Fibroblast of skin of right quadriceps (primary cell): ENCODE measurements at regions not wholly inside any gene's neighbourhood (a gene's known extent, or its start where the extent isn't known, plus 50 kb on each side); places are given as distances from the start of the nearest gene placed in this dataset.

ENCODE experiments used
- DNase-seq: peaks from one replicate; pipeline ENCODE4 v3.0.0-alpha.2; 2013

GRCh38 chr13:99634672-99635071 lies 133.4 kb downstream of the TM9SF2 start:
- DNase-seq = no peak

GRCh38 chr13:99630269-99630898 lies 129.1 kb downstream of the TM9SF2 start:
- no peak for DNase-seq

DNA sequence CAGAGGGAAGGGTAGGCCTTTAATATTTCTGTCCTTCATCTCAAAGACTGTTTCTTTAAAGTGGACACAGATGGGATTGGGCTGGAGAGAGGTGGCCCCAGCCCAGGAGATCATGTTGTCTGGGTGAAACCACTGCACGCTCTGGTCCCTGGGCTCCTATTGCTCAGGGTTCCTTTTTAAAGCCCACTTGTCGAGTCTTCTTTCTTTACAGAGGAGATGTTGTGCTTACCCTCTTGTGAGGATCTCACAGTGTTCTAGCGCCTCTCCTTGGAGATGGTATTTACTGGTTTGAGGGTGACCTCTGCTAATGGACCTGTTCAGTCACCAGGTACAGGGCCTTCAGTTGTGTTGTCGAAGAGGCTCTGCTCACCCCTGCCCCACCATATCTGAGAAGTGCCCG lies 128.4 kb downstream of the TM9SF2 start:
- no peak for DNase-seq

DNA sequence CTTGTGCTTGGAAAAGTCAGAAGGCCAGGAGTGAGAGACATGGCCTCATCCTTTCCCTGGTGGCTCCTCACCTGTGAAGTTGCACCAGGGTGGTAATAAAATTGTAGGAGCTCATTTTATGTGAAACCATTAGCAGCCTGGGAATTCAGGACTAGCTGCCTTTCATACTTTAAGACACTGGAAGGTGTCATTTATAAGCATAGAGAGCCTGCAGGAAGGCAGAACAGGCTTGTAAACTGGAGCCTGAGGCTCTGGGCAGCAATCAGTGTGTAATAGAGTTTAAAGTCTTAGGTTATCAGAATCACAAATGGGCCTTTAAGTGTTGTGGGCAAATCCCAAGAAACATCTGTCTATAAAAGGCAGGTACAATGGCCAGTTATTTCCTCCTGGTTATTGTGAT lies 127.2 kb downstream of the TM9SF2 start:
- DNase-seq = no peak

- peak; percentile 67 for DNase-seq
Observed at GRCh38 chr13:99626461-99627082, 125.3 kb downstream of the TM9SF2 start.

DNA sequence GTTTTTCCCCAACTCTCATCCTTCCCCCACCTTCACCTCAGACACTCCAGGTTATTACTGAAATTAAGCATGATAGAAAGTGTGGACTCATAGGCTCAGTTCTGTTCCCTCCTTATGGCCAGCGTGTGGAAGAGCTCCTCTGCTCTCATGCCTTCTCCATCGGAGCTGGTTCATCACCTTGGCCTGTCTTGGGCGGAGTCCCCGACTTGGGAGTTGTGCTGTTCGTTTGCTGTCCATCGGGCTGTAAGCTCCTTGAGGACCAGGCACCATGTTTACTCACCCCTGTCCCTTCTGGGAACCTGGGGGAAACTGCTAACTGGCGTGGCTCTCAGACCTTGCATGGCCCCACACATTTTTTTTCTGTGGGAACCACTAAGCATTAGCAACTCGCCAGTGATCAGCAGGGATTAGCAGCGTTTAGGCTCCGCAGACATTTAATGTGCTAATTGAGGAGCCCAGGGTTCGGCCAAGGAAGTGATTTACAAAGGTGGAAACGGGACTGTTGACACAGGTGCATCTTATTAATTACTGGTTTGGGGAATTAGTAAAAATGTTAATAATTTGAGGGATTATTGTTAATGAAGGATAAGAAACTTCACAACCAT lies 123.8 kb downstream of the TM9SF2 start:
- no peak for DNase-seq

- DNase-seq = no peak
Observed at GRCh38 chr13:99620806-99621205, 119.5 kb downstream of the TM9SF2 start.

- no peak for DNase-seq
Observed at GRCh38 chr13:99619207-99619606, 117.9 kb downstream of the TM9SF2 start.

DNA sequence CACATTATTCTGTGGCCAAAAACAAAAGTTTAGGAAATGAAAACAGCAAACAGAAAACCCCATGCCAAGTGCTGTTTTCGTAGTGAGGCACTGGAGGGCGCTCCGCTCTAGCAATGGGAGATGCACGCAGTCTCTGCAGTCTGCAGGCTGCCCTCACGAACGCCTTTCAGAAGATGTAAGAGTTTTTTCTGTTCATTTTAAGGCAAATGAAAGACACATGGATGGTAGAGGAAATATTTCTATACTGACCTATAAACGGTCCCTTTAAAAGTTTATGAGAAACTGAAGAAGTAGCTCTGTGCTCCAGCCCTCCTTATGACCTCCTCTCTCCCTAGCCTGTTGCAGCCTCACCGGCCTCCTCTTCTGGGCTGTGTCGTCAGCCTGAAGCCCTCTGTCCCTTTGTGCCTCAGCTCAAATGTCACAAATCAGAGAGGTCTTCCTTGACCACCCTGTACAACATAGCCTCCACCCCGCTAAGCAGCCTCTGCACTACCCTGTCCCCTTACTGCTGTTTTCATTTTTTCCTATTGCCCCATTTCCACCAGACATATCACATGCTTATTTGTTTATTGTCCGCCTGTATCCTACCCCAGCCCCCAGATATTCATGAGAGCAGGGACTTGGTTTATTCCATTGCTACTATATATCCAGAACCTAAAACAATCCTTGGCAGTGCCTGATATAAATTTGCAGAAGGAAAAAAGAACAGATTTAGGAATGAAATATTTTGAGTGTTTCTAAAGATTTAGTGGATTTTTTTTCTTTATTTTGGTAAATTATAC lies 116.4 kb downstream of the TM9SF2 start:
- peak; percentile 41 for DNase-seq

DNA sequence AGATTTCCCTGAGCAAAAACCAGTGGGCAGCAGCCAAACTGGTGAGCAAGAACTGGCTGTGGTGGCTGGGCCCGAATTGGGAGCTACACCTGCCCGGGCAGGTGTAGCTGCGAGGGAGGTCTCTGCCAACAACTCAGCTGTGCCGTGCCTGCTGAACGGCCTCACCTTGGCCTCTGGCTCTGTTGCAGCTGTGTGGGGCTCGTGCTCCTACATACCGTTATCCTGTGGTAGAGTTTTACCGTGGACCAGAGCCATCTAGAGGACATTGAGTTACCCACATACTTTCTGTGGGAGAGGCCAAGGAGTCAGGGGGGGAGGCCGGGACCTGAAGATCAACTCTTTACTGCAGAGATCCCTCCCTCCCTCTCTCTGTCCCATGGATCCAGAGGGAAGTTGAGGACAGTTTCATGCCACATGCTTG lies 113.2 kb downstream of the TM9SF2 start:
- DNase-seq = no peak
